ENCODE measurements at regions not wholly inside any gene's neighbourhood (a gene's known extent, or its start where the extent isn't known, plus 50 kb on each side); places are given as distances from the start of the nearest gene placed in this dataset.

DNA sequence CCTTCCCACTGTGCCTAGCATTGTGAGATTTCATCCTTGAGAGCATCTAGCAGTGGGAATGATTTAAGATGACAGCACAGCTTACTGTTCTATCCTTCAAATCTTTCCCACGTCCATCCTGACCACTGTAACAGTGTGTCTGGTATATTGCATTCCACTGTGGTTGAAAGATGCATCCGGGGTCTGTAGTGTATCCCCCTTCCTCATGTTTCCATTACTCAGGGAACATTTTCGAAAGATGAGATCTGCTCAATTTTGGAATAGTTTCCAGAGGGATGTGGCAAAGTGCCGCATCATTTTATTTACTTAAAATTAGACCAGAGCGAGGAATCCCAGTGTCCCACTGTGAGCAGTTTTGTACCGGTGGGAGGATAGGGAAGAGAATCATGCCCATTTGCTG, 407.1 kb upstream of the PAPPA start:
- Histone ChIP-seq H3K4me3 (no peak overlapping the region), H3K27me3 (no peaks in the 10 kb centered on the region), H3K9me3 (no peaks in the 10 kb centered on the region), H3K36me3 (no peaks in the 10 kb centered on the region), H3K4me1 (no peaks in the 10 kb centered on the region), H3K27ac (no peak overlapping the region)
- DNase-seq (no peak), ATAC-seq (ENCODE audit: low FRiP score in 2 of 2) (no peak)
- WGBS, 2 donors: 77 to 84% methylated on average over 6 of the region's 6 CpGs
- no peak for TF ChIP-seq POLR2A (IDR thresholded peaks at IDR 0.05)
- TF ChIP-seq CTCF (IDR thresholded peaks at IDR 0.05): no peak
- no peak for TF ChIP-seq POLR2AphosphoS5 (IDR thresholded peaks at IDR 0.05)
- TF ChIP-seq EP300 (IDR thresholded peaks at IDR 0.05): no peak

- WGBS, 2 donors: 22 to 25% methylated on average over 1 of the region's 1 CpG
These were observed 405.9 kb upstream of the PAPPA start for GRCh38 chr9:115747731-115748130.

DNA sequence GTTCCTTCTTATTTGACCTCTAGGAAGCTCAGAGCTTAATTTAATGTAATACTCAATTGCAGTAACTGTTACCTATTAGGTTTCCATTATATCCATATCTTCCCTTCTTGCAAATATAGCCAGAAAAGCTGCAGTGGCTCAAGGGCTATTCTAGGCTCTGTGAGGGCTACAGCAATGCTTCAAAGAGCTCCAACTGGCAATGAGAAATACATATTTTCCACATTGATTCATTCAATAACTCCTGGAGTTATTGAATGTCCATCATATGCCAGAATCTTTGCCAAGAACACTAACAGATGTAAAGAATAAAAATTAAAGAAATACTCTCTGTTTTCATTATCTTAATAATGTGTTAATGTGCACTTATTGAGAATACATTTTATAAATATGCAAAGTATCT, 396.9 kb upstream of the PAPPA start:
- TF ChIP-seq EP300 (IDR thresholded peaks at IDR 0.05): no peak
- no peak for TF ChIP-seq POLR2AphosphoS5 (IDR thresholded peaks at IDR 0.05)
- no peak for TF ChIP-seq CTCF (IDR thresholded peaks at IDR 0.05)
- TF ChIP-seq POLR2A (IDR thresholded peaks at IDR 0.05): no peak

More at GRCh38 chr9:115747731-115748130, 405.9 kb upstream of the PAPPA start:
- DNase-seq: no peak
- ATAC-seq (ENCODE audit: low FRiP score in 2 of 2): no peak
- H3K36me3 ChIP-seq: no peaks in the 10 kb centered on the region
- H3K4me3 ChIP-seq: no peak overlapping the region
- TF ChIP-seq POLR2A (IDR thresholded peaks at IDR 0.05): no peak
- no peak for TF ChIP-seq CTCF (IDR thresholded peaks at IDR 0.05)
- no peak for TF ChIP-seq EP300 (IDR thresholded peaks at IDR 0.05)
- no peak for TF ChIP-seq POLR2AphosphoS5 (IDR thresholded peaks at IDR 0.05)
- H3K27ac ChIP-seq: no peak overlapping the region
- no peaks in the 10 kb centered on the region for H3K27me3 ChIP-seq
- no peaks in the 10 kb centered on the region for H3K4me1 ChIP-seq
- no peaks in the 10 kb centered on the region for H3K9me3 ChIP-seq

GRCh38 chr9:115757461-115757860, 396.1 kb upstream of the PAPPA start:
- no peak for TF ChIP-seq POLR2A (IDR thresholded peaks at IDR 0.05)
- no peak for TF ChIP-seq EP300 (IDR thresholded peaks at IDR 0.05)
- TF ChIP-seq CTCF (IDR thresholded peaks at IDR 0.05): no peak
- no peak for TF ChIP-seq POLR2AphosphoS5 (IDR thresholded peaks at IDR 0.05)
- no peaks in the 10 kb centered on the region for H3K36me3 ChIP-seq
- ATAC-seq (ENCODE audit: low FRiP score in 2 of 2) (no peak), DNase-seq (no peak)
- no peak overlapping the region for H3K4me3 ChIP-seq
- no peak overlapping the region for H3K27ac ChIP-seq
- H3K9me3 ChIP-seq: no peaks in the 10 kb centered on the region
- 32 to 46% methylated on average over 2 of the region's 2 CpGs for WGBS, 2 donors
- no peaks in the 10 kb centered on the region for H3K27me3 ChIP-seq
- no peaks in the 10 kb centered on the region for H3K4me1 ChIP-seq

More for the DNA sequence above, 396.9 kb upstream of the PAPPA start:
- H3K4me1 ChIP-seq: no peaks in the 10 kb centered on the region
- H3K9me3 ChIP-seq: no peaks in the 10 kb centered on the region
- no peak overlapping the region for H3K4me3 ChIP-seq
- no peak overlapping the region for H3K27ac ChIP-seq
- DNase-seq (no peak), ATAC-seq (ENCODE audit: low FRiP score in 2 of 2) (no peak)
- no peaks in the 10 kb centered on the region for H3K27me3 ChIP-seq
- H3K36me3 ChIP-seq: no peaks in the 10 kb centered on the region

- 65 to 71% methylated on average over 3 of the region's 3 CpGs for WGBS, 2 donors
- H3K9me3 ChIP-seq: peaks cover 0 to 4% (median 0%) of the 10 kb centered on the region in 4 donors
- H3K36me3 ChIP-seq: no peaks in the 10 kb centered on the region
- DNase-seq: no peak
- no peak for ATAC-seq (ENCODE audit: low FRiP score in 2 of 2)
- no peak overlapping the region for H3K27ac ChIP-seq
- H3K4me1 ChIP-seq: no peaks in the 10 kb centered on the region
- no peak overlapping the region for H3K4me3 ChIP-seq
- no peak for TF ChIP-seq CTCF (IDR thresholded peaks at IDR 0.05)
- no peak for TF ChIP-seq EP300 (IDR thresholded peaks at IDR 0.05)
- TF ChIP-seq POLR2A (IDR thresholded peaks at IDR 0.05): no peak
- no peak for TF ChIP-seq POLR2AphosphoS5 (IDR thresholded peaks at IDR 0.05)
- H3K27me3 ChIP-seq: no peaks in the 10 kb centered on the region
These were observed 395.1 kb upstream of the PAPPA start for GRCh38 chr9:115758441-115758840.

Data from upper lobe of left lung (tissue), 6 donors.